NT2/D1 (cell line): ENCODE measurements at regions not wholly inside any gene's neighbourhood (a gene's known extent, or its start where the extent isn't known, plus 50 kb on each side); places are given as distances from the start of the nearest gene placed in this dataset.

Experiments
- YY1 ChIP-seq: IDR thresholded peaks from 2 replicates; pipeline ENCODE4 v1.6.1; 2011; ENCODE audit not compliant: insufficient read length, insufficient read depth
- ZNF274 ChIP-seq: IDR thresholded peaks from 2 replicates; pipeline ENCODE4 v1.6.1; 2011; ENCODE audit warnings: mild to moderate bottlenecking, low read depth, low read length

- TF ChIP-seq YY1 (no peak), ZNF274 (no peak)
Observed at GRCh38 chr9:95581900-95582299, 65.1 kb upstream of the PTCH1 start.
